ENCODE measurements at regions not wholly inside any gene's neighbourhood (a gene's known extent, or its start where the extent isn't known, plus 50 kb on each side); places are given as distances from the start of the nearest gene placed in this dataset.

DNA sequence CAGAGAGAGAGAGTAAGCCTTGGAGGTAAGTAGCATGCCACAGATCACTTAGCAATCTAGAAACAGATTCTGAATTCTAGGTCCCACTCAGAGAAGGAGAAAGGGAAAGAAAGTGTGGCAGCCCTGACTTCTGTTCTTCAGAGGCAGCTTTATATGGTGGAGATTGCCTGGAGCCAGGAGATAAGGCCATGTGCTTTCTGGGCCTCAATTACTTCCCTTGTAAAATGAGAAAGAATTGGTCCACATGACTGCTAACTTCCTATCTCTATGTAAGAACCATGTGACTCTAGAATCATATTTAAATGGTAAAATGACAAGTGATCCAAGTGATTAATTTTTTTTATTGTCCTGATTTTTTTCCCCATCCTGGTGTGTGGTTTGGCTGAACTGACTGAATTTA, 64.1 kb downstream of the HHEX start:
- peaks cover 10% of the 10 kb centered on the region for H3K9me1 ChIP-seq (ENCODE audit: insufficient read depth, low read length)
- no peak for TF ChIP-seq NFE2L2 (IDR thresholded peaks at IDR 0.05; ENCODE audit: low read depth, low read length)
- TF ChIP-seq CHD1 (IDR thresholded peaks at IDR 0.05; ENCODE audit: low read depth, low read length) = no peak
- TF ChIP-seq MXI1 (IDR thresholded peaks at IDR 0.05; ENCODE audit: borderline replicate concordance, low read depth, low read length) = no peak
- TF ChIP-seq, protein P1, sequence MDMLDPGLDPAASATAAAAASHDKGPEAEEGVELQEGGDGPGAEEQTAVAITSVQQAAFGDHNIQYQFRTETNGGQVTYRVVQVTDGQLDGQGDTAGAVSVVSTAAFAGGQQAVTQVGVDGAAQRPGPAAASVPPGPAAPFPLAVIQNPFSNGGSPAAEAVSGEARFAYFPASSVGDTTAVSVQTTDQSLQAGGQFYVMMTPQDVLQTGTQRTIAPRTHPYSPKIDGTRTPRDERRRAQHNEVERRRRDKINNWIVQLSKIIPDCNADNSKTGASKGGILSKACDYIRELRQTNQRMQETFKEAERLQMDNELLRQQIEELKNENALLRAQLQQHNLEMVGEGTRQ (IDR thresholded peaks at IDR 0.05; ENCODE audit: low read depth, low read length) = no peak
- no peak for TF ChIP-seq MAZ (IDR thresholded peaks at IDR 0.05; ENCODE audit: borderline replicate concordance, low read depth, low read length)
- TF ChIP-seq, protein P2, sequence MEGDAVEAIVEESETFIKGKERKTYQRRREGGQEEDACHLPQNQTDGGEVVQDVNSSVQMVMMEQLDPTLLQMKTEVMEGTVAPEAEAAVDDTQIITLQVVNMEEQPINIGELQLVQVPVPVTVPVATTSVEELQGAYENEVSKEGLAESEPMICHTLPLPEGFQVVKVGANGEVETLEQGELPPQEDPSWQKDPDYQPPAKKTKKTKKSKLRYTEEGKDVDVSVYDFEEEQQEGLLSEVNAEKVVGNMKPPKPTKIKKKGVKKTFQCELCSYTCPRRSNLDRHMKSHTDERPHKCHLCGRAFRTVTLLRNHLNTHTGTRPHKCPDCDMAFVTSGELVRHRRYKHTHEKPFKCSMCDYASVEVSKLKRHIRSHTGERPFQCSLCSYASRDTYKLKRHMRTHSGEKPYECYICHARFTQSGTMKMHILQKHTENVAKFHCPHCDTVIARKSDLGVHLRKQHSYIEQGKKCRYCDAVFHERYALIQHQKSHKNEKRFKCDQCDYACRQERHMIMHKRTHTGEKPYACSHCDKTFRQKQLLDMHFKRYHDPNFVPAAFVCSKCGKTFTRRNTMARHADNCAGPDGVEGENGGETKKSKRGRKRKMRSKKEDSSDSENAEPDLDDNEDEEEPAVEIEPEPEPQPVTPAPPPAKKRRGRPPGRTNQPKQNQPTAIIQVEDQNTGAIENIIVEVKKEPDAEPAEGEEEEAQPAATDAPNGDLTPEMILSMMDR (conservative IDR thresholded peaks at IDR 0.05; ENCODE audit: low read depth, low read length) = no peak
- no peak for TF ChIP-seq RFX5 (IDR thresholded peaks at IDR 0.05; ENCODE audit: low read depth, low read length)
- TF ChIP-seq MAFK (IDR thresholded peaks at IDR 0.05; ENCODE audit: low read depth, low read length) = no peak
- TF ChIP-seq CEBPB (IDR thresholded peaks at IDR 0.05; ENCODE audit: low read depth, low read length) = no peak
- TF ChIP-seq, protein P3, sequence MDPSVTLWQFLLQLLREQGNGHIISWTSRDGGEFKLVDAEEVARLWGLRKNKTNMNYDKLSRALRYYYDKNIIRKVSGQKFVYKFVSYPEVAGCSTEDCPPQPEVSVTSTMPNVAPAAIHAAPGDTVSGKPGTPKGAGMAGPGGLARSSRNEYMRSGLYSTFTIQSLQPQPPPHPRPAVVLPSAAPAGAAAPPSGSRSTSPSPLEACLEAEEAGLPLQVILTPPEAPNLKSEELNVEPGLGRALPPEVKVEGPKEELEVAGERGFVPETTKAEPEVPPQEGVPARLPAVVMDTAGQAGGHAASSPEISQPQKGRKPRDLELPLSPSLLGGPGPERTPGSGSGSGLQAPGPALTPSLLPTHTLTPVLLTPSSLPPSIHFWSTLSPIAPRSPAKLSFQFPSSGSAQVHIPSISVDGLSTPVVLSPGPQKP (IDR thresholded peaks at IDR 0.05; ENCODE audit: borderline replicate concordance, low read depth, low read length) = no peak
- TF ChIP-seq RAD21 (IDR thresholded peaks at IDR 0.05; ENCODE audit: low read length) = no peak
- TF ChIP-seq BHLHE40 (IDR thresholded peaks at IDR 0.05; ENCODE audit: low read depth, low read length) = no peak
- TF ChIP-seq RCOR1 (IDR thresholded peaks at IDR 0.05; ENCODE audit: insufficient replicate concordance, low read length) = no peak
- no peak for TF ChIP-seq FOS (IDR thresholded peaks at IDR 0.05; ENCODE audit: low read depth, low read length)
- TF ChIP-seq POLR2A (IDR thresholded peaks at IDR 0.05; ENCODE audit: low read depth, low read length) = no peak
- no peak for TF ChIP-seq SMC3 (IDR thresholded peaks at IDR 0.05; ENCODE audit: low read depth, low read length)
- in situ Hi-C loops (cut with MboI; ENCODE audit: low sequenced_read_pairs) (no loop called here), intact Hi-C loops (cut with micrococcal nuclease) (no loop called here), dilution Hi-C loops (cut with HindIII; ENCODE audit: low sequenced_read_pairs, unreplicated experiment) (no loop called here)
- no peak overlapping the region for H4K91ac ChIP-seq (ENCODE audit: insufficient read depth, low read depth, low read length)
- no peak overlapping the region for H3K14ac ChIP-seq (replicated peaks; ENCODE audit: low read depth, low read length)
- no peak overlapping the region for H3K9ac ChIP-seq (ENCODE audit: low read depth, low read length)
- H4K20me1 ChIP-seq (ENCODE audit: insufficient read depth, low read length) = no peaks in the 10 kb centered on the region
- no peak overlapping the region for H2AFZ ChIP-seq (replicated peaks; ENCODE audit: low read length, poor library complexity)
- no peak overlapping the region for H3K4ac ChIP-seq (ENCODE audit: low read depth, low read length)
- no peak overlapping the region for H3K4me2 ChIP-seq (ENCODE audit: low read depth, low read length)
- H3K79me1 ChIP-seq (ENCODE audit: low read depth in 1 of 2, low read length in 2 of 2) = no peaks in the 10 kb centered on the region
- ATAC-seq (ENCODE audit: low read depth) (no peak), DNase-seq (no peak)
- no peak overlapping the region for H2BK5ac ChIP-seq (ENCODE audit: low read depth, low read length, poor library complexity, severe bottlenecking)
- H3K9me3 ChIP-seq (ENCODE audit: control insufficient read depth, insufficient read depth, low read length) = no peaks in the 10 kb centered on the region
- no peak overlapping the region for H3K4me3 ChIP-seq (ENCODE audit: insufficient read depth, low read depth, low read length)
- no peak overlapping the region for H3K56ac ChIP-seq (ENCODE audit: extremely low read depth, insufficient read depth, low read length)
- no peak overlapping the region for H4K8ac ChIP-seq (ENCODE audit: low read depth in 2 of 2, low read length in 2 of 2)
- H3K18ac ChIP-seq (ENCODE audit: low read depth, low read length) = no peak overlapping the region
- ChIA-PET CTCF (no interaction called here), POLR2A (ENCODE audit: unreplicated experiment) (no interaction called here)
- H3K27ac ChIP-seq (ENCODE audit: insufficient read depth, low read length) = no peak overlapping the region
- H2BK20ac ChIP-seq (ENCODE audit: low read depth, low read length) = no peak overlapping the region
- H2BK120ac ChIP-seq (ENCODE audit: low read depth, low read length) = no peak overlapping the region
- no peaks in the 10 kb centered on the region for H3K27me3 ChIP-seq (ENCODE audit: control insufficient read depth, insufficient read depth, low read length)
- no peaks in the 10 kb centered on the region for H3K36me3 ChIP-seq (ENCODE audit: control insufficient read depth, insufficient read depth, low read length)
- H2BK15ac ChIP-seq (ENCODE audit: low read depth, low read length) = no peak overlapping the region
- H2AK9ac ChIP-seq (replicated peaks; ENCODE audit: low read depth, low read length, poor library complexity) = no peak overlapping the region
- BruUV-seq (replicated peaks) = no TSS peak
- no peak overlapping the region for H2AK5ac ChIP-seq (ENCODE audit: low read depth, low read length)
- H3K23ac ChIP-seq (ENCODE audit: low read depth, low read length) = no peak overlapping the region
- peaks cover 11% of the 10 kb centered on the region for H3K4me1 ChIP-seq (ENCODE audit: control insufficient read depth, insufficient read depth, low read length)
- no peak overlapping the region for H4K5ac ChIP-seq (ENCODE audit: low read depth, low read length)

Data from IMR-90 (cell line).